IMR-90 (cell line): ENCODE measurements at regions not wholly inside any gene's neighbourhood (a gene's known extent, or its start where the extent isn't known, plus 50 kb on each side); places are given as distances from the start of the nearest gene placed in this dataset.

Experiments
- ATAC-seq: fragments of 200-7000 bp; cut with Tn5 transposase; 2 replicates; pipeline ENCODE4 v1.9.1; 2020; ENCODE audit warnings: low read depth, mild to moderate bottlenecking, moderate library complexity
- BruUV-seq: library from RNA; stranded (reverse); fragments of 400-500 nt; replicated peaks from 2 replicates; lab custom pipeline; 2021; lab: Mats Ljungman, UMichigan
- CTCF ChIA-PET: fragments of 300-600 bp; formaldehyde crosslinking; extraction: SDS; loops from one replicate; lab custom pipeline; 2021; ENCODE audit warnings: antibody characterized with exemption; lab: Yijun Ruan, JAX
- POLR2A ChIA-PET: fragments of 300-600 bp; sonication (Branson Sonifier 250); formaldehyde crosslinking; loops from one replicate; lab custom pipeline; 2022; ENCODE audit warnings: antibody characterized with exemption; ENCODE audit not compliant: unreplicated experiment; lab: Charles Lee
- DNase-seq: peaks from one replicate; pipeline ENCODE4 v3.0.0; 2013
- H2AFZ ChIP-seq: replicated peaks from 2 replicates; pipeline ENCODE3; 2013; ENCODE audit warnings: low read length, mild to moderate bottlenecking; ENCODE audit not compliant: poor library complexity
- H2AK5ac ChIP-seq: 2 replicates; pipeline ENCODE4 v1.6.1; 2013; ENCODE audit warnings: low read depth, low read length, inconsistent platforms
- H2AK9ac ChIP-seq: replicated peaks from 2 replicates; pipeline ENCODE3; 2013; ENCODE audit warnings: mild to moderate bottlenecking, low read depth, low read length, moderate library complexity; ENCODE audit not compliant: poor library complexity
- H2BK120ac ChIP-seq: 2 replicates; pipeline ENCODE4 v1.6.1; 2013; ENCODE audit warnings: low read depth, low read length, inconsistent platforms
- H2BK15ac ChIP-seq: 3 replicates; pipeline ENCODE4 v1.6.1; 2013; ENCODE audit warnings: low read depth, low read length, inconsistent platforms
- H2BK20ac ChIP-seq: 2 replicates; pipeline ENCODE4 v1.6.1; 2013; ENCODE audit warnings: low read depth, mild to moderate bottlenecking, inconsistent platforms, low read length, moderate library complexity
- H2BK5ac ChIP-seq: 2 replicates; pipeline ENCODE4 v1.6.1; 2013; ENCODE audit warnings: mild to moderate bottlenecking, low read depth, low read length, inconsistent platforms; ENCODE audit not compliant: poor library complexity, severe bottlenecking
- H3K14ac ChIP-seq: replicated peaks from 2 replicates; pipeline ENCODE4 v1.6.1; 2013; ENCODE audit warnings: low read depth, low read length, inconsistent platforms
- H3K18ac ChIP-seq: 2 replicates; pipeline ENCODE4 v1.6.1; 2013; ENCODE audit warnings: low read depth, low read length, control low read depth
- H3K23ac ChIP-seq: 2 replicates; pipeline ENCODE4 v1.6.1; 2013; ENCODE audit warnings: low read depth, low read length, inconsistent platforms
- H3K27ac ChIP-seq: 2 replicates; pipeline ENCODE4 v1.5.1; 2013; ENCODE audit warnings: mild to moderate bottlenecking, control low read depth, low read length; ENCODE audit not compliant: insufficient read depth
- H3K27me3 ChIP-seq: 2 replicates; pipeline ENCODE4 v1.6.1; 2013; ENCODE audit warnings: low read length; ENCODE audit not compliant: control insufficient read depth, insufficient read depth
- H3K36me3 ChIP-seq: 2 replicates; pipeline ENCODE4 v1.6.1; 2013; ENCODE audit warnings: low read length, mixed read lengths; ENCODE audit not compliant: control insufficient read depth, insufficient read depth
- H3K4ac ChIP-seq: 2 replicates; pipeline ENCODE4 v1.6.1; 2013; ENCODE audit warnings: low read depth, low read length, inconsistent platforms
- H3K4me1 ChIP-seq: 2 replicates; pipeline ENCODE4 v1.6.1; 2013; ENCODE audit warnings: low read length, mixed read lengths; ENCODE audit not compliant: control insufficient read depth, insufficient read depth
- H3K4me2 ChIP-seq: 2 replicates; pipeline ENCODE4 v1.6.1; 2013; ENCODE audit warnings: low read depth, mild to moderate bottlenecking, control low read depth, low read length, moderate library complexity
- H3K4me3 ChIP-seq: 2 replicates; pipeline ENCODE4 v1.5.1; 2013; ENCODE audit warnings: low read depth, mild to moderate bottlenecking, control low read depth, low read length, moderate library complexity; ENCODE audit not compliant: insufficient read depth
- H3K56ac ChIP-seq: 2 replicates; pipeline ENCODE4 v1.6.1; 2013; ENCODE audit warnings: low read length, inconsistent platforms; ENCODE audit not compliant: insufficient read depth; ENCODE audit errors: extremely low read depth
- H3K79me1 ChIP-seq, 2 experiments: 2 replicates each; pipeline ENCODE4 v1.6.1; 2013; ENCODE audit warnings: low read length in 2 of 2, inconsistent platforms in 1 of 2, low read depth in 1 of 2
- H3K9ac ChIP-seq: 2 replicates; pipeline ENCODE4 v1.6.1; 2013; ENCODE audit warnings: low read depth, low read length, control low read depth
- H3K9me1 ChIP-seq: 2 replicates; pipeline ENCODE4 v1.6.1; 2013; ENCODE audit warnings: low read length, inconsistent platforms; ENCODE audit not compliant: insufficient read depth
- H3K9me3 ChIP-seq: 2 replicates; pipeline ENCODE4 v1.6.1; 2013; ENCODE audit warnings: low read length; ENCODE audit not compliant: control insufficient read depth, insufficient read depth
- H4K20me1 ChIP-seq: 2 replicates; pipeline ENCODE4 v1.6.1; 2013; ENCODE audit warnings: low read length, inconsistent platforms; ENCODE audit not compliant: insufficient read depth
- H4K5ac ChIP-seq: 2 replicates; pipeline ENCODE4 v1.6.1; 2013; ENCODE audit warnings: mild to moderate bottlenecking, low read depth, low read length, control low read depth
- H4K8ac ChIP-seq, 2 experiments: 2 replicates each; pipeline ENCODE4 v1.6.1; 2013; ENCODE audit warnings: low read depth in 2 of 2, low read length in 2 of 2, control low read depth in 1 of 2, inconsistent platforms in 1 of 2
- H4K91ac ChIP-seq: 2 replicates; pipeline ENCODE4 v1.6.1; 2013; ENCODE audit warnings: low read depth, low read length, inconsistent platforms; ENCODE audit not compliant: insufficient read depth
- BHLHE40 ChIP-seq: fragments of 150-350 bp; IDR thresholded peaks from 2 replicates; pipeline ENCODE4 v1.6.1; 2016; ENCODE audit warnings: mild to moderate bottlenecking, low read depth, low read length
- CHD1 ChIP-seq: IDR thresholded peaks from 2 replicates; pipeline ENCODE4 v1.6.1; 2012; ENCODE audit warnings: low read depth, low read length, improper control_type of control experiment
- FOS ChIP-seq: fragments of 150-350 bp; IDR thresholded peaks from 2 replicates; pipeline ENCODE4 v1.6.1; 2016; ENCODE audit warnings: low read depth, low read length
- RCOR1 ChIP-seq: IDR thresholded peaks from 2 replicates; pipeline ENCODE4 v1.6.1; 2012; ENCODE audit warnings: mild to moderate bottlenecking, low read length, improper control_type of control experiment; ENCODE audit not compliant: insufficient replicate concordance
- WGBS, 2 experiments: methylation state at CpG; one replicate each; pipeline versions ENCODE4 v1.1.5 to v1.1.7; 2013; ENCODE audit warnings: missing lambda C conversion rate in 2 of 2; ENCODE audit not compliant: insufficient read length in 1 of 2; ENCODE audit errors: extremely low coverage in 2 of 2; 5-methylcytosine and 5-hydroxymethylcytosine counted together
- dilution Hi-C: fragments of 300-500 bp; cut with HindIII; formaldehyde crosslinking; loops from one replicate; pipeline ENCODE4 v1.14.3; 2018; ENCODE audit warnings: low sequenced_read_pairs; ENCODE audit not compliant: unreplicated experiment
- in situ Hi-C: fragments of 300-500 bp; cut with MboI; formaldehyde crosslinking; loops from 3 replicates; pipeline ENCODE4 v1.14.3; 2019; ENCODE audit warnings: low sequenced_read_pairs, inconsistent platforms, mixed read lengths
- intact Hi-C: fragments of 100-400 bp; cut with micrococcal nuclease; formaldehyde crosslinking; loops from 2 replicates; pipeline ENCODE4 v1.10.0; 2022

DNA sequence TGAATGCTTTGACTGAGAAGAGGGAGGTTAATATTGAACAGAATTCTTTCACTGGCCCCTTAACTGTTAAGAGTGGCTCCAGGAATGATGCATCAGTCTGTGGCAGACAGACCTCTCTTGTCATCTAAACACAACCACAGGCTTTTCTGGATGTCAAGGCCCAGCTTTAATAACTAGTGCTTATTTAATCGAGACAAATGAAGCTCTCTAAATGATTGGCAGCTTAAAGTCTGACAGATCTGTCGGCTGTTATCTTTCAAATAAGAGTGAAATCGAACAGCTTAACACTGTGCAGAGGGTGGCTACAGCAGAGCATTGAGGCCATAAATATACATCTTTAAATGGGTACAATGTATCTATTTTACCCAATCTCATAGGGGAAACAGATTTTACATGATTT, 500.8 kb upstream of the PABPC4L start:
- Histone ChIP-seq H3K4me3 (no peak overlapping the region), H2BK15ac (no peak overlapping the region), H3K9ac (no peak overlapping the region), H3K4me2 (no peak overlapping the region), H4K20me1 (no peaks in the 10 kb centered on the region), H3K27me3 (no peaks in the 10 kb centered on the region), H4K5ac (no peak overlapping the region), H2AK9ac (no peak overlapping the region), H3K9me1 (no peaks in the 10 kb centered on the region), H2BK5ac (no peak overlapping the region), H2AK5ac (no peak overlapping the region), H2BK120ac (no peak overlapping the region), H3K36me3 (no peaks in the 10 kb centered on the region), H3K23ac (no peak overlapping the region), H3K4me1 (no peaks in the 10 kb centered on the region), H2BK20ac (no peak overlapping the region), H3K79me1 (no peaks in the 10 kb centered on the region), H3K27ac (no peak overlapping the region), H3K9me3 (peaks cover 2% of the 10 kb centered on the region; the same call in 1 of the 2 replicates), H3K56ac (no peak overlapping the region), H3K4ac (no peak overlapping the region), H3K14ac (no peak overlapping the region), H2AFZ (no peak overlapping the region), H4K8ac (no peak overlapping the region), H4K91ac (no peak overlapping the region), H3K18ac (no peak overlapping the region)
- ChIA-PET POLR2A (no interaction called here), CTCF (no interaction called here)
- dilution Hi-C loops (no loop called here), in situ Hi-C loops (no loop called here), intact Hi-C loops (no loop called here)
- no CpG with 5 or more reads among the region's 3 CpGs for WGBS, 2 experiments
- BruUV-seq, result no TSS peak
- DNase-seq, result no peak
- ATAC-seq, result no peak
- TF ChIP-seq BHLHE40, result no peak
- TF ChIP-seq RCOR1, result no peak
- TF ChIP-seq CHD1, result no peak
- TF ChIP-seq FOS, result no peak
